Activated gamma-delta T cell treated with anti-CD3 and anti-CD28 coated beads, Interleukin-2, amount 50 U/mL, for 16 hours (primary cell): ENCODE measurements at regions not wholly inside any gene's neighbourhood (a gene's known extent, or its start where the extent isn't known, plus 50 kb on each side); places are given as distances from the start of the nearest gene placed in this dataset.
"Not testable (repeated sequence)": the region's sequence is repeated elsewhere in the genome, so short reads cannot be mapped to it uniquely, and the experiment has no call there.

ENCODE experiments used
- DNase-seq: peaks from one replicate; pipeline ENCODE4 v3.0.0-alpha.2; 2020; ENCODE audit warnings: low read depth

DNA sequence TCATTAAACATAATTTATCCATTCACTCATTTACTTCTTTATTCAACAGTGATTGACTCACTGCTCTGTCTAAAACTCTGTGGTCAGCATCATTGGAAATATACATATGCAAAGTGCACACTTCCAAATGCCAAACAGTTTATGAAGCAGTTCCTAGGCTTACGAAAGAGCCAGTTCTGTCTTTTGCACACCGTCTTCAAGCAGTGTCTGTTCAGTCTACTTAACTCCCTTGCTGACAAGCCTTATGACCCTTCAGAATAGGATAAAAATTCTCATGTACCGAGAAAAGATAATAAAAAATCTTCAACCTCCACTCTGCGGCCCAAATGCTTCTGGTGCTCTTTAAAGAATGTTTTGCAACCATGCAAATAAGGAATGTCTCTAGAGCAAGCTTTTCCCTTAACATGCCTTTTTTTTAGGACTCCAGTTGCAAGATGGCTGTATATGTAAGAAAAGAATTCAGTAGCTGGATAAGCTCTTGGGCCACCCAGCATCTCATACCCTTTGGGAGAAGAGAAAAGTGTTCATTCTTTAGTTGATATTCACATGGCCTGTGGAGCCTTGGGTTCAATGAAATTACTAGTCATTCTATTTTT is 1037.0 kb upstream of the SLIT2 start:
- no peak for DNase-seq

DNA sequence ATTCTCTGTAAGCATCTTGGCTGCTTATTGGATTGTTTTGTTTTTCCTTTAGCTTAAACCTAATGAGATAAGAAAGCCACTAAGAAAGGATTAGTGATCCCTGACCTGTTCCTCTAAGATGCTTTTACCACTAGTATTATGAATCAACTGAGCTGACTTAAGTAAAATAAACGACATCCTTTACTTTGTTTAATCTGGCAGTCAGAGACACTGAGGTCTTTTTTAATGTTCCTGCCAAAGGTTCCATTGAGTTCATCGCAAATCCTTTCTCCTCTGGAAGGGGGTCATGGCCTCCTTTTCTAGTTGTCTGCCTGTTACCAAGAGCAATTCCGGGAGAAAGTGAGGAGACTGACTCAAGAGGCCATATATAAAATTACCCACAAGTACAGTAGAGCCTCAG is 1038.3 kb upstream of the SLIT2 start:
- no peak for DNase-seq

DNA sequence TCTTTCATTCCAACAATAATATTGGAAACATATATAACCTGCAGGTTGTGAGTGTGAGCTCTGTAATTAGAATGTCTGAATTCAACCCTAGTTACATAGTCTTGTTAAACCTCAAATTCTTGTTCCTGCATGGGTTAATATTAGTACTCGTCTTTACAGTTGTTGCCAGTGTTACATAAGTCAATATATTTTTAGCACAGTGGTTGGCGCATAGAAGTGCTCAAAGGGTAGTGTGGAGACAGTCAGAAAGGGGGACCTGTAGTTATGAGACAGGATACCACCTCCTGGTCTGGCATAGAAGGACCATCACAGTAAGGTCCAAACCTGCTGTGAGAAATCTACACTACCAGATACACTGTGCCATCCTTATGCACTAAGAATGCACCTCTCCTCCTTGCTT is 1045.9 kb upstream of the SLIT2 start:
- no peak for DNase-seq

DNA sequence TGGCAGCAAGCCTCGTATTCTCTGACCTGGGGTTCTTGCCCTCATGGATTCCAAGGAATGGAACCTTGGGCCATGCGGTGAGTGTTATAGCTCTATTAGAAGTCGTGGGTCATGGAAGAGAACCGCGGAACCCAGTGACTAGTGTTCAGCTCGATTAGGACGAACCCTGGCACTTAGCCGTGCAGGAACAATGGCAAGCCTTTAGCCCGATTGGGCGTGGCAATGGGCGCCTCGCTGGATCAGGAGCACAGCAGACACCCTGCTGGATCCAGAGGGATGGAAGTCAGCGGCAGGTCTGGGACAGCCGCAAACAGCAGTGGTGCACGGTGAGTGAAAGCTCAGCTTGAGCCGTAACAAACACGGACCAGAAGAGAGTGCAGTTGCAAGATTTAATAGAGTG is 1053.9 kb upstream of the SLIT2 start:
- not testable (repeated sequence) for DNase-seq

DNA sequence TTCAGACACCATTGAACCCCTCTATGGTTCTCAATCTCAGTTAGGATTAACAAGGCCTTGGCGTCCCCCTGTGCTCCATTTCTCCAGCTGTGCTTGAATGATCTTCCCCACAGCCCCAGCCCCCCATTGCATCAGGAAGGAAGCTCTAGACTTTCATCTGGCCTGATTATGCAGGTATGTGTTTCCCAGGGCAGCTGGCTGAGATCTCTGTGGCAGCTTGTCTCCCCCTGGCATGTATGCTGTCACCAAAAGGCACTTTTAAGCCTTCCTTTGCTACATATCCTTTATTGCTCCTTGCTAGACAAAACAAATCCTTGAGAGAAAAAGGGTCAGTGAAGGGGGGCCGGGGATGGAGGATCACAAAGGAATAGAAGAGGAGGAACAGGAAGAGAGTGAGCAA is 1056.0 kb upstream of the SLIT2 start:
- DNase-seq: no peak

DNA sequence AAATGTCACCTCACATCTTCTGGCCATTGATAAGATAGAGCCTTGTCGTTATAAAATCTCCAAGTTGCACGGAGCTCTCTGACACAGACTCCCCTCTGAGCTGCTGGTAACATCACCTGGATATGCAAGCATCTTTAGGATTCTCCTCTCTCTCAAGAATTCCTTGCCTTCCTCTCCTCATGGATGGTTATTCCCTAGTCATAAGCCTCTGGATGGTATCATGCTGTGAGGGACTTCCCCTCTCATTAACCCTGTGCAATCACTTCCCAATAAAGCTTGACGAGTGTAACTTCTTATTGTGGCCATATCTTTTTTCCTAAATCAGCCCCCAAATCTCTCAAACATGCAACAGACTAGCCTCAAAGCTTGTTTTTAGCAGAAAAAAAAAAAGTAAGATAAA is 1057.0 kb upstream of the SLIT2 start:
- no peak for DNase-seq

DNA sequence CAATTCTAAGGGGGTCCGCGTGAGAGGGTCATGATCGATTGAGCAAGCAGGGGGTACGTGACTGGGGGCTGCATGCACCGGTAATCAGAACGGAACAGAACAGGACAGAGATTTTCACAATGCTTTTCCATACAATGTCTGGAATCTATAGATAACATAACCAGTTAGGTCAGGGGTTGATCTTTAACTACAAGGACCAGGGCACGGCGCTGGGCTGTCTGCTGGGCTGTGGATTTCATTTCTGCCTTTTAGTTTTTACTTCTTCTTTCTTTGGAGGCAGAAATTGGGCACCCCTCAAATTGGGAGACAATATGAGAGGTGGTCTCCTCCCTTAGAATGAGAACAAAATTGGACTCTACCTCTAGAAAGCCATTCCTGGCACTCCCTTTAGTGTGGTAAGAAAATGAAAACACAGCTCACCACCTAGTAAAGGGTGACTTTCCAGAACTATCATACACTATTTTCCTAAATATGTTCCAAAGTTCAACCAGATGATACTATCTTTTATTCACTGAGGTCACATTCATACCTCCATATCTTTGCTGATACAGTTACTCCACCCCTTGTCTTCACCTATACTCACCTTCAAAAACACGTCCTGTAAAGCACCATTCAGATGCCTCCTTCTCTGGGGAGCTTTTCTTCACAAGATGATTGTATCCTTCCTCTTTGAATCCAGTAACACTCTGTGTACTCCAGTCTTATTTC is 1058.3 kb upstream of the SLIT2 start:
- DNase-seq: no peak

DNA sequence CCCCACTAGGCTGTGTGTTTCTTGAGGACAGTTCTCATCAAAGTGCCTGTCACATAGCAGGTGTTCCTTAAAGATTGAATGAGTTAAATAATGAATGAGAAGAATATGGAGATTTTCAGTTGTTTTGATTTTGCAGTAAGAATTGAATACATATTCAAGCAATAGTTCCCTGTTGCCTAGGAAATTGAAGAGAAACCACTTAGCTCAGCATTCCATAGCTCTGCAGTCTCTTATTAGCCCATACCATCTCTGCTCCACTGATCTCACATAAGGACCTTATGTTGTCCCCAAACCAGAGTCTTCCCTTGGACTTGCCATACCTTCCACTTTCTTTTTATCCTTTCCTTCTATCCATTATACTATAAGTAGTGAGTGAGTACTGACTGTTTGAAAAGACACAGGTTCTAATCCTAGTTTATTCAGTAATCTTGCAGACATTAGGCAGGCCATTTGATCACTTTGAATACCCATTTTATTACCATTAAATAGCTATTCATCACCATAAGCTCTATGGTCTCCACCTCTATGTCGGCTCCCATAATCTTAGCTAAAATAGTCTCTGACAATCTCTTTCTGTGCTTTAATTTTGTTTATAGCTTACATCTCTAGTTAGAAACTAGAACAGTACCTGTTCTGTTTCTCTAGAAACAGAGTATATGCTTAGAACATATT is 1059.6 kb upstream of the SLIT2 start:
- DNase-seq: no peak

DNA sequence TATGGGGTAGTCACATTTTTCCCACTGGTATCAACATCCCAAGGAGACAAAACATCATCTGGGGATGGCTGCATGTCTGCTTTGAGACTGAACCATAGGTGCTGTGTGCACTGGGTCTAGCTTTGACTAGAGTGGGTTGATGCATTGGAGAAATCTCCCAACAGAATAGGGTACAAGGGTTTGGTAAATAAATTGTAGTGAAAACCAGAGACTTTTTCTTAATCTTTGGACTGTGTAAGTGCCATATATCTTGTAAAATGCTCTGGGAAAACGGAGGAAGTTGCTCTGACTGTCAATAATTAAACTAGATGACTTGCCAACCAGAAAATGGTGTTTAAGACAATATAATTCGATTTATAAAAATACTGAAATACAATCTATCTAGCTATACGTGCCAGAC is 1064.0 kb upstream of the SLIT2 start:
- DNase-seq: no peak

DNA sequence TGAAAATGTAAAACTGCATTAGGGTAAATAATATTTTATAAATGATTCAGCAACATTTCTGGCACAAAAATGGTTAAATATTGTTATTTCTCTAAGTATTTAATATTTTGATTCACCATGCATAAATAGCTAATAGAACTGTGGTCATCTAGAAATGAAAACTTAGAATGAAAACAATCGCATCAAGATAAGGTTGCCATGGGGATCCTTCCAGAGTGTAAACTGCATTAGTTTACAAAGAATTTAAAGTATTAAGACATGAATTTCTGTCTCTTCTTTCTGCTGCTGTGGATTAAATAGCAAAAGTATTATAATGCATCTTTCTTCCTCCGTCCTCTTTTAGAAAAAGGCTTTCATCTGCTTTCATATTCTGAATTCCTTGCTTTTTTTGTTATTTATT is 1064.6 kb upstream of the SLIT2 start:
- DNase-seq: no peak

DNA sequence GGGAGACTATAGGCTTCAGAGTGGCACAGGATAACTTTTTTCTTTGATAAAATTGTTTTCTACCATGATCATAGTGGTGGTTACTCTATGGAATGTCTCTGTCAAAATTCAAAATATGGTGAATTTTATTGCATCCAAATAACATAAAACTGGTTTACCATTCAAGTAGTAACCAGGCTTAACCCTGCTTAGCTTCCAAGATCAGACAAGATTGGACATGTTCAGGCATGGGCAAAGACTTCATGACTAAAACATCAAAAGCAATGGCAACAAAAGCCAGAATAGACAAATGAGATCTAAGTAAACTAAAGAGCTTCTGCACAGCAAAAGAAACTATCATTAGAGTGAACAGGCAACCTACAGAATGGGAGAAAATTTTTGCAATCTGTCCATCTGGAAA is 1070.1 kb upstream of the SLIT2 start:
- not testable (repeated sequence) for DNase-seq

DNA sequence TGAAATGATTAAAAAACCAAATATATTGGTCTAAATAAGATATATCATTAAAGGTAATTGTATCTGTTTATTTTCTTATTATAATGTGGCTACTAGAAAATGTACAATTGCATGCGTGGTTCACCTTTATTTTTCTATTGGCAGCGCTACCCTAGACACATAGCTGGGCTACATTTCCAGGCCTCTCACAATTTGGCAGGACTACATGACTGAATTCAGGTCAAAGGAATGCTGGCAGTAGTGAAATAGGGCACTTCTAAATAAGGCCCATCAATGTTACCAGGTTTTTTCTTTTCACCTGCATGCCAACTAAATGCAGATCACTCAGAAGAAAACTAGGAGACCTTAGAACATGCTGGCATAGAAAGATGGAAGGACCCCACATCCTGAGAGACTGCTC is 1072.9 kb upstream of the SLIT2 start:
- DNase-seq: no peak

DNA sequence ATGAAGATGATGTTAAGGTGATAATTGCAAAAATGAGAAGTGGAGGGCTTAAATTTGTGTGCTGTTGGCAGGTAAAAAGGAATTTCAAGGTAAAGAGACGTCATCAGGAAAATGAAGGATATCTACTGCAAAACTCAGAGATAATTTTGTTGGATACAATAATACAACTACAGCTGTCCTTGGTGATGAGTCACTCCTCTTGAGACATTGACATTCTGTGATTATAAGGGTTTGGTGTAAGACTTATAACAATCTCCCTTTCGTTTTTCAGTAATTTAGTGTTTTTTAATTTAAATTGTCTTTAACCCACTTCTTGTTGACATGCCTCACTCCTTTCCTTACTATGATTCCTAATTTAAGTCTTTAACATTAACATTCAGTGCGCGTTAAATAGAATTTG is 1074.1 kb upstream of the SLIT2 start:
- no peak for DNase-seq

DNA sequence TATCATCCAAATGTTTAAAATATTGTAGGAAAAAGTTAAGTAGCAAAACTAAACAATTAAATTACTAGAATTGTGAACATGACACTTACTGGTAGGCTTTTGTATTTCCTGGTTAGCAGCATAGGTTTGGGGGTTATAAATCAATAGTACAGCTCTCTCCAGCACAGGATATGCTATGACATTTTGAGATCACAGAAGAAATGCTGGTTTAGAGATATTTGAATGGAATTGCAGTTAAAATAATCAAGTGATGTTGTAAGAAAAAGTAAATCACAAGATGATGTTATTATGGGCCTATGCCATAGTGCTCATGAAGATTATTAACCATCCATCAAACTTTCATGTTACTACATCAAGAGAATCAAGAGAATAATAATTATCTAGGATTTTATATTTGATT is 1079.9 kb upstream of the SLIT2 start:
- no peak for DNase-seq

DNA sequence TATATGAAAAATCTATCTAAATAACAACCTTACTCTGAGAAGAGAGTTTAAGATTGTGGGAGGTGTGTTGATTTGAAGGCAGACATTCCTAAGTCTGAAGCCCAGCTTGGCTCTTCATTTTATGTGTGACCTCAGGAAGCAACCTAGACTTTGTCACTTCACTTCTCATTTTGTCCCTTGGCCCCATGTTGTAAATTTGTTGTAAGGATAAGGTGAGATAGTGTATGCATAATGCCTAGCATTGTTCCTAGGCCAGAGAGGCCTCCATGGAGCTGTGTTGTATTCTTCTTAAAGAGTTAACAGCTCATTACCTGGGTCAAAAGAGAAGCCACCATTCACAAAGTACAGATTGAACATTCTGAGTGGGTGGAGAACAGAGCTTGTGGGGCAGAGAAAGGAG is 1084.4 kb upstream of the SLIT2 start:
- DNase-seq: no peak

DNA sequence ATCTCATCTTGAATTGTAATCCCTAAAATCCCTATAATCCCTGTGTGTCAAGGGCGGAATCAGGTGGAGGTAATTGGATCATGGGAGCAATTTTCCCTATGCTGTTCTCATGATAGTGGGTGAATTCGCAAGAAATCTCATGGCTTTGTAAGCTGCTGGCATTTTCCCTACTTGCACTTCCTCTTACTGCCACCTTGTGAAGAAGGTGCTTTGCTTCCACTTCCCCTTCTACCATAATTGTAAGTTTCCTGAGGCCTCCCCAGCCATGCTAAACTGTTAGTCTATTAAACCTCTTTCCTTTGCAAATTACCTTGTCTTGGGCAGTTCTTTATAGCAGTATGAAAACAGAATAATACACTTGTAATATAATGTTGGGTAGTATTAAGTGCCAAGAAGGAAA is 1087.4 kb upstream of the SLIT2 start:
- DNase-seq: no peak

DNA sequence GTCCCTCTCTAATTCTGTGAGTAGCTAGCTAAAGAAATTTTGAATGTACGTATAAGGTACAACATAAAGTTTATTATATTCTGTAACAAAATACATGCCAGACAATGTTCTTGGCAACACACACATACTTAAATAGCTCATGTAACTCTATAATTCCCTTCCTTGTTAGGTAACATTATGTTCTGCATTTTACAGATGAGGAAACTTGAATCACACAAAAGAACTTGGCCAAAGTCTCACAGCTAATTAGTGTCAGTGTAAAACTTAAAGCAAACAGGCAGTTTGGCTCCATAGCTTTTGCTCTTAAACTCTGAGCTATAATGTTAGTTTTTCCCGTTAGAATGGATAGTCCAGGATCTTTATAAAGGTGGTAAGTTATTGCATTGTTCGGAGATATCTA is 1091.8 kb upstream of the SLIT2 start:
- no peak for DNase-seq

DNA sequence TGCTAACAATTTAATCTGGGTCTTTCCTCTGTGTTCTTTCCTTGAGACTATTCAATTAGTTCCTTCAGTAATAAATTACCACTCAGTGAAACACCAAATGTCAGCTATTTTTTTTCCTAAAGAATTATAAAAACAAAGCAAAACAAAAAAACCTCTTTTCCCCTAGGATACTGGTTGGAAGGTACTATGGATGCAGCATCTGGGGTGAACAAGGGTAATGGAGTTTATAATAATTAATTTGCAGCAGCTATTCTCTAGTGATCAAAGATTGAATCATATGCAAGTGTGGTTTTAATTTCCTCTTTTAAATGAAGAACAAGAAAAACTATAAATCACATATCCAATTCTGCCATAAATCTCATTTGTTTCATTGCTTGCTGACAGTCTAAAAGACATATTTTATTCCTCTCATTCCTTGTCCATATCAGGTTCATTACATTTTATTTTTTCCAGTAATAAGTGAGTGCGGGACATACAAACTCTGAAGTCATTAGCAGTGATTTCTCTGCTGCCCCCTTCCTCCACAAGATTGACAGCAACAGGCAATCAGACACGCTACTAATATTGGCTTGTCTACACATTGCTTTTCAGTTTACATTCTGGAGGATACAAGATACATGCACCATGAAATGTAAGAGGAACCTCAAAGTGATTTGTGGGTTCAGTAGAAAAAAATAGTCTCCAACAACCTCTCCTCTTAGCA is 1093.4 kb upstream of the SLIT2 start:
- DNase-seq: no peak

DNA sequence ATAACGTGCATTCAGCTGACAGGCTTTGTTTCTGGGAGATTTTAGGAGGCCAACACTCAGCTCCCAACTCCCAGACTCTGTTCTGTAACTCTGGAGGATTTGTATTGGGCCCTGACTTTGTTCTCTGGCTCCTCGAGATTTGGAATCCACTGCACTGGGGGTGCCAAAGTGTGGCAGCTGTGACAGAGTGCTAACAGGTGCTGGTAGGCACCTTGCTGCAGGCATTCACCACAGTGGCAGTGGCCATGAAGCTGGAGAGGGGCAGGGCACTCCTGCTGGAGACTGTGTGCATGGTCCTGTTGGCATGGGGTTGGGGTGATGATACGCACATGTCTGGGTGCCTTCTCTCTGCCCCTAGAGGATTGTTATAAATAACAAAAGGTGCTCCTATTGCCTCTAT is 1094.9 kb upstream of the SLIT2 start:
- no peak for DNase-seq

DNA sequence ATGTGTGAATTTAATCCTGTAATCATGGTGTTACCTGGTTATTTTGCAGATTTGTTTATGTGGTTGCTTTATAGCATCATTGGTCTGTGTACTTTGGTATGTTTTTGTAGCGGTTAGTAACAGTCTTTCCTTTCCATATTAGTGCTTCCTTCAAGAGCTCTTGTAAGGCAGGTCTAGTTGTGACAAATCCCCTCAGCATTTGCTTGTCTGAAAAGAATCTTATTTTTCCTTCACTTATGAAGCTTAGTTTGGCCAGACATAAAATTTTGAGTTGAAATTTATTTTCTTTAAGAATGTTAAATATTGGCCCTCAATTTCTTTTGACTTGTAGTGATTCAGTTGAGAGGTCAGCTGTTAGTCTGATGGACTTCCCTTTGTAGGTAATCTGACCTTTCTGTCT is 1096.1 kb upstream of the SLIT2 start:
- DNase-seq: no peak

DNA sequence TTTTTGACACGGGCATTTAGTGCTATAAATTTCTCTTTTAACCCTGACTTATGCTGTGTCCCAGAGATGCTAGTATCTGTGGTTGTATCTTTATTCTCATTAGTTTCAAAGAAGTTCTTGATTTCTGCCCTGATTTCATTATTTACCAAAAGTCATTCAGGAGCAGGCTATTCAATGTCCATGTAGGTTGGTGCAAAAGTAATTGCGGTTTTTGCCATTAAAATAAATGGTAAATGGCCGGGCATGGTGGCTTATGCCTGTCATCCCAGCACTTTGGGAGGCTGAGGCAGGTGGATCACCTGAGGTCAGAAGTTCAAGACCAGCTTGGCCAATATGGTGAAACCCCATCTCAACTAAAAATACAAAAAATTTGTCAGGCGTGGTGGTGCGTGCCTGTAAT is 1097.4 kb upstream of the SLIT2 start:
- not testable (repeated sequence) for DNase-seq

DNA sequence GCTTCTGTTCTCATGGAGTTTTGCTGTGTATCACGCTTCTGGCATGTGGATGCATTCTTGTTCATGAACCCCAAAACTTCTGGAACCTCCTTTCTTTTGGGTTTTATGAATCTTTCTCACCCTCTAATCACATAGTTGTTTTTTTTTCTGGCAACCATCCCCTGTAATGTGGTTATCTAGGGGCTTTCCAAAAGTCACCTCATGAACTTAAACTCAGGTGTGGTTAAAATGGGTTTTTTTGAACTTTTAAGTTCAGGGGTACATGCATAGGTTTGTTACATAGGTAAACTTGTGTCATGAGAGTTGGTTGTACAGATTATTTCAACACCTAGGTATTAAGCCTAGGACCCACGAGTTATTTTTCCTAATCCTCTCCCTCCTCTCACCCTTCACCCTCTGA is 1099.4 kb upstream of the SLIT2 start:
- no peak for DNase-seq

DNA sequence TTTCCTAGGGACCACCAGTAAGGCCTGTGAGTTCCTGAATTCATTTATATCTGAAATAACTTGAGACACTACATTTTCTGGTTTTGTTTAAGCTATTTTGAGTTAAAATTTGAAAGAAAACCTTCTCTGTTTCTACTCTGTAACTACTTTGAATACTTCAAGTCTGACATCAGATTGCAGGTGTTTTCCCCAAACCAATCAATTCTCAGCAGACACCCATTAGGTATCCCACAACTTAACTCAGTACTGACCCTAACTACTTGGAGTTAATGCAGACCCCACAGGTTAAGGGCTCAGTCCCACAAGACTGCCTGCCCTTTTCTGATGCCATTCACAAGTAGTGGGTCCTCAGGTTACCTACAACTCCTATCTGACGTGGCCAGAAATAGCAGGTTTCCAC is 1100.0 kb upstream of the SLIT2 start:
- DNase-seq: no peak
